ENCODE measurements at regions not wholly inside any gene's neighbourhood (a gene's known extent, or its start where the extent isn't known, plus 50 kb on each side); places are given as distances from the start of the nearest gene placed in this dataset.
"Not testable (repeated sequence)": the region's sequence is repeated elsewhere in the genome, so short reads cannot be mapped to it uniquely, and the experiment has no call there.

GRCh38 chr2:113379621-113380020 is 57.9 kb upstream of the ZNG1B start:
- not testable (repeated sequence) for TF ChIP-seq CTCF, POLR2A (IDR thresholded peaks at IDR 0.05)

All from vagina (tissue), 2 donors.